ENCODE measurements at regions not wholly inside any gene's neighbourhood (a gene's known extent, or its start where the extent isn't known, plus 50 kb on each side); places are given as distances from the start of the nearest gene placed in this dataset.
A peak's percentile ranks its signal among the peaks of the same experiment; 100 is the strongest.

- Histone ChIP-seq H3K36me3 (ENCODE audit: control insufficient read depth in 2 of 4, insufficient read depth in 4 of 4, low read length in 3 of 4) (no peaks in the 10 kb centered on the region), H3K18ac (ENCODE audit: extremely low read depth, low read length) (no peak overlapping the region), H3K23ac (ENCODE audit: insufficient read length) (no peak overlapping the region), H3K4me3 (ENCODE audit: extremely low read depth in 1 of 4, insufficient read depth in 2 of 4, low read depth in 3 of 4, low read length in 4 of 4) (no peak overlapping the region; a peak in 1 of 8 replicates), H2AK5ac (ENCODE audit: low read depth, low read length) (no peak overlapping the region), H3K56ac (replicated peaks; ENCODE audit: insufficient read length, low read depth, low read length) (no peak overlapping the region), H2AFZ (ENCODE audit: low read length) (no peak overlapping the region), H4K20me1 (replicated peaks in 1 of 2; ENCODE audit: control insufficient read depth in 1 of 2, insufficient read depth in 2 of 2, low read length in 2 of 2) (no peaks in the 10 kb centered on the region), H3K4ac (replicated peaks; ENCODE audit: insufficient read length, low read depth, low read length) (no peak overlapping the region), H2BK12ac (ENCODE audit: low read depth, low read length) (no peak overlapping the region), H3K14ac (ENCODE audit: insufficient read length) (no peak overlapping the region), H3K4me2 (ENCODE audit: insufficient read depth in 1 of 2, low read depth in 2 of 2, low read length in 2 of 2) (no peak overlapping the region; a peak in 2 of 4 replicates), H4K91ac (replicated peaks; ENCODE audit: insufficient read length, low read length) (no peak overlapping the region), H2BK120ac (replicated peaks; ENCODE audit: low read depth, low read length) (no peak overlapping the region), H3K27me3 (replicated peaks in 1 of 4; ENCODE audit: control insufficient read depth in 3 of 4, extremely low read depth in 1 of 4, insufficient read depth in 3 of 4, low read length in 3 of 4) (no peaks in the 10 kb centered on the region), H3K23me2 (ENCODE audit: low read depth, low read length) (no peaks in the 10 kb centered on the region), H3K9me3 (ENCODE audit: insufficient read depth in 2 of 2, low read depth in 1 of 2, low read length in 1 of 2) (no peaks in the 10 kb centered on the region), H3K27ac (ENCODE audit: low read depth, low read length) (no peak overlapping the region), H4K8ac (ENCODE audit: extremely low read depth, insufficient read depth, low read length) (no peak overlapping the region), H3K79me2 (ENCODE audit: control insufficient read depth in 1 of 2, insufficient read depth in 2 of 2, low read length in 2 of 2) (no peaks in the 10 kb centered on the region), H4K5ac (ENCODE audit: insufficient read length, low read depth, low read length) (peak overlapping the region; percentile 26), H3K4me1 (replicated peaks in 1 of 4; ENCODE audit: control insufficient read depth in 3 of 4, insufficient read depth in 4 of 4, low read length in 3 of 4) (no peaks in the 10 kb centered on the region; a peak in 1 of 7 replicates), H3K79me1 (ENCODE audit: low read depth, low read length) (no peaks in the 10 kb centered on the region), H2BK20ac (ENCODE audit: low read length) (no peak overlapping the region), H3K9ac (replicated peaks in 1 of 4; ENCODE audit: extremely low read depth in 1 of 4, low read depth in 3 of 4, low read length in 3 of 4) (no peak overlapping the region), H2BK5ac (ENCODE audit: low read depth, low read length) (no peak overlapping the region), H2BK15ac (ENCODE audit: low read length) (no peak overlapping the region)
- WGBS, 2 experiments (ENCODE audit: extremely low coverage in 1 of 2, insufficient coverage in 1 of 2, insufficient read length in 1 of 2, insufficient replicate concordance in 2 of 2, low coverage in 1 of 2, low lambda C conversion rate in 2 of 2, missing lambda C conversion rate in 1 of 2) = 39% methylated on average over 2 of the region's 2 CpGs; no CpG with 5 or more reads in 1 of the 2 experiments
- no peak for DNase-seq (ENCODE audit: low read depth in 1 of 2, low spot score in 2 of 2)
- ChIA-PET CTCF (ENCODE audit: partially characterized antibody) (interaction anchor here (0.6 kb wide), 1 partner anchor 10 kb away, joined by 3 read pairs; no protein-coding TSS in a partner anchor), POLR2A (ENCODE audit: partially characterized antibody) (no interaction called here)
- peak; percentile 65 for FAIRE-seq
- TF ChIP-seq NANOG (IDR thresholded peaks at IDR 0.05; ENCODE audit: insufficient read depth, low read depth, low read length, poor library complexity, severe bottlenecking) = peak; percentile 39
Measured at GRCh38 chr12:83210933-83211332, 524.2 kb downstream of the TMTC2 start.

All from H1 (cell line).